OCI-LY7 (cell line): ENCODE measurements at regions not wholly inside any gene's neighbourhood (a gene's known extent, or its start where the extent isn't known, plus 50 kb on each side); places are given as distances from the start of the nearest gene placed in this dataset.
A peak's percentile ranks its signal among the peaks of the same experiment; 100 is the strongest.

Source experiments
- BruUV-seq: library from RNA; stranded (reverse); fragments of 400-500 nt; replicated peaks from 2 replicates; lab custom pipeline; 2021; lab: Mats Ljungman, UMichigan
- CTCF ChIA-PET: fragments of 300-600 bp; sonication (Branson Sonifier 250); formaldehyde crosslinking; loops from one replicate; lab custom pipeline; 2022; ENCODE audit warnings: antibody characterized with exemption; ENCODE audit not compliant: unreplicated experiment; lab: Charles Lee
- POLR2A ChIA-PET: fragments of 300-600 bp; sonication (Branson Sonifier 250); formaldehyde crosslinking; loops from one replicate; lab custom pipeline; 2022; ENCODE audit warnings: antibody characterized with exemption; lab: Charles Lee
- DNase-seq: peaks from one replicate; pipeline ENCODE4 v3.0.0-alpha.2; 2015; ENCODE audit warnings: low spot score
- H2AFZ ChIP-seq: fragments of 200-600 bp; sonication (generic), shearing (Covaris generic); 2 replicates; pipeline ENCODE4 v1.6.1; 2014; ENCODE audit warnings: mild to moderate bottlenecking, antibody characterized with exemption, low read length, moderate library complexity
- H3K27ac ChIP-seq: fragments of 200-600 bp; sonication (generic); 2 replicates; pipeline ENCODE4 v1.5.1; 2014; ENCODE audit warnings: mixed run types, low read depth, mild to moderate bottlenecking, moderate library complexity, low read length, inconsistent platforms; ENCODE audit not compliant: poor library complexity, severe bottlenecking
- H3K36me3 ChIP-seq: fragments of 200-600 bp; sonication (generic); 2 replicates; pipeline ENCODE4 v1.6.1; 2014; ENCODE audit warnings: mild to moderate bottlenecking, antibody characterized with exemption, low read length, moderate library complexity, mixed read lengths; ENCODE audit not compliant: insufficient read depth
- H3K4me1 ChIP-seq: fragments of 200-600 bp; sonication (generic); 2 replicates; pipeline ENCODE4 v1.5.1; 2014; ENCODE audit warnings: mild to moderate bottlenecking, low read length; ENCODE audit not compliant: insufficient read depth, poor library complexity, severe bottlenecking
- H3K4me2 ChIP-seq: fragments of 200-600 bp; sonication (generic); 2 replicates; pipeline ENCODE4 v1.6.1; 2014; ENCODE audit warnings: mild to moderate bottlenecking, low read length
- H3K4me3 ChIP-seq: fragments of 200-600 bp; sonication (generic); 2 replicates; pipeline ENCODE4 v1.5.1; 2014; ENCODE audit warnings: mild to moderate bottlenecking, low read depth, low read length; ENCODE audit not compliant: poor library complexity, severe bottlenecking
- H3K79me2 ChIP-seq: fragments of 200-600 bp; sonication (generic); 2 replicates; pipeline ENCODE4 v1.6.1; 2016; ENCODE audit warnings: low read depth, mild to moderate bottlenecking, low read length, moderate library complexity, mixed read lengths; ENCODE audit not compliant: insufficient read depth
- H3K9me2 ChIP-seq: fragments of 200-600 bp; sonication (generic); 2 replicates; pipeline ENCODE4 v1.6.1; 2016; ENCODE audit warnings: mild to moderate bottlenecking, low read length, mixed read lengths; ENCODE audit not compliant: insufficient read depth
- H3K9me3 ChIP-seq: fragments of 200-600 bp; sonication (generic); 2 replicates; pipeline ENCODE4 v1.6.1; 2014; ENCODE audit warnings: mild to moderate bottlenecking, mixed run types, low read length, mixed read lengths
- H4K20me1 ChIP-seq: fragments of 200-600 bp; sonication (generic); 2 replicates; pipeline ENCODE4 v1.6.1; 2014; ENCODE audit warnings: mild to moderate bottlenecking, antibody characterized with exemption, low read length, moderate library complexity, mixed read lengths; ENCODE audit not compliant: insufficient read depth
- CTCF ChIP-seq: fragments of 200-600 bp; sonication (generic); conservative IDR thresholded peaks from 2 replicates; pipeline ENCODE4 v1.5.1; 2014; ENCODE audit warnings: mild to moderate bottlenecking, antibody characterized with exemption, low read length, moderate library complexity, mixed read lengths
- EZH2phosphoT487 ChIP-seq: fragments of 200-600 bp; sonication (generic); IDR thresholded peaks from 2 replicates; pipeline ENCODE4 v1.6.1; 2018; ENCODE audit warnings: low read depth, borderline replicate concordance, mild to moderate bottlenecking, mixed run types, antibody characterized with exemption, low read length, moderate library complexity, mixed read lengths
- intact Hi-C: fragments of 100-400 bp; cut with micrococcal nuclease; formaldehyde crosslinking; loops from one replicate; pipeline ENCODE4 v1.10.0; 2022; ENCODE audit not compliant: unreplicated experiment

GRCh38 chr2:8541223-8541622 is 140.6 kb upstream of the ID2 start:
- Histone ChIP-seq H3K27ac (peak overlapping the region; percentile 40), H3K79me2 (no peaks in the 10 kb centered on the region; the same call in 1 of the 2 replicates), H3K4me2 (peak overlapping the region; percentile 85), H3K4me1 (peaks cover 100% of the 10 kb centered on the region), H3K4me3 (peak overlapping the region; percentile 4), H4K20me1 (no peaks in the 10 kb centered on the region), H3K9me3 (no peaks in the 10 kb centered on the region), H3K36me3 (peaks cover 29% of the 10 kb centered on the region), H3K9me2 (no peaks in the 10 kb centered on the region), H2AFZ (no peak overlapping the region)
- DNase-seq, result peak; percentile 83
- CTCF ChIA-PET, result no interaction called here
- POLR2A ChIA-PET, result interaction anchor here (0.6 to 4.1 kb wide), 9 partner anchors 12 to 337 kb away, joined by 3 to 28 read pairs (median 5); partner anchors contain the start of gene ID2
- BruUV-seq, result no TSS peak
- no peak for TF ChIP-seq EZH2phosphoT487
- no peak for TF ChIP-seq CTCF
- intact Hi-C loops, result loop anchor here (5.0 kb wide), 1 partner anchor 1114 kb away; no protein-coding TSS in a partner anchor

GRCh38 chr2:8541636-8542035 is 140.2 kb upstream of the ID2 start:
- H3K36me3 ChIP-seq, result peaks cover 29% of the 10 kb centered on the region
- peak overlapping the region; percentile 4 for H3K4me3 ChIP-seq
- TF ChIP-seq EZH2phosphoT487 (no peak), CTCF (no peak)
- intact Hi-C loops, result loop anchor here (2.0 to 5.0 kb wide), 3 partner anchors 41 to 1114 kb away; no protein-coding TSS in a partner anchor
- CTCF ChIA-PET, result interaction anchor here (0.7 kb wide), 1 partner anchor 12 kb away, joined by 3 read pairs; no protein-coding TSS in a partner anchor
- BruUV-seq, result no TSS peak
- no peak for DNase-seq
- H3K79me2 ChIP-seq, result no peaks in the 10 kb centered on the region; the same call in 1 of the 2 replicates
- H3K4me2 ChIP-seq, result peak overlapping the region; percentile 85
- H4K20me1 ChIP-seq, result no peaks in the 10 kb centered on the region
- POLR2A ChIA-PET, result interaction anchor here (0.6 to 4.1 kb wide), 7 partner anchors 11 to 337 kb away, joined by 3 to 28 read pairs (median 13); partner anchors contain the start of gene ID2
- H2AFZ ChIP-seq, result no peak overlapping the region
- H3K4me1 ChIP-seq, result peaks cover 100% of the 10 kb centered on the region
- peak overlapping the region; percentile 40 for H3K27ac ChIP-seq
- H3K9me3 ChIP-seq, result no peaks in the 10 kb centered on the region
- H3K9me2 ChIP-seq, result no peaks in the 10 kb centered on the region
